Fibroblast of villous mesenchyme (primary cell): ENCODE measurements at regions not wholly inside any gene's neighbourhood (a gene's known extent, or its start where the extent isn't known, plus 50 kb on each side); places are given as distances from the start of the nearest gene placed in this dataset.

Source experiments
- DNase-seq: peaks from one replicate; pipeline ENCODE4 v3.0.0-alpha.2; 2010; ENCODE audit warnings: low read depth
- H3K4me3 ChIP-seq: 2 replicates; pipeline ENCODE4 v1.5.1; 2011; ENCODE audit warnings: low read depth, mild to moderate bottlenecking, low read length
- TF ChIP-seq, protein P1 (sequence below): IDR thresholded peaks from 2 replicates; pipeline ENCODE4 v1.5.1; 2012; ENCODE audit warnings: low read depth, mild to moderate bottlenecking, low read length; ENCODE audit not compliant: insufficient read depth

GRCh38 chr11:32279672-32280071 lies 155.7 kb downstream of the WT1 start:
- no peak overlapping the region for H3K4me3 ChIP-seq
- TF ChIP-seq, protein P1, sequence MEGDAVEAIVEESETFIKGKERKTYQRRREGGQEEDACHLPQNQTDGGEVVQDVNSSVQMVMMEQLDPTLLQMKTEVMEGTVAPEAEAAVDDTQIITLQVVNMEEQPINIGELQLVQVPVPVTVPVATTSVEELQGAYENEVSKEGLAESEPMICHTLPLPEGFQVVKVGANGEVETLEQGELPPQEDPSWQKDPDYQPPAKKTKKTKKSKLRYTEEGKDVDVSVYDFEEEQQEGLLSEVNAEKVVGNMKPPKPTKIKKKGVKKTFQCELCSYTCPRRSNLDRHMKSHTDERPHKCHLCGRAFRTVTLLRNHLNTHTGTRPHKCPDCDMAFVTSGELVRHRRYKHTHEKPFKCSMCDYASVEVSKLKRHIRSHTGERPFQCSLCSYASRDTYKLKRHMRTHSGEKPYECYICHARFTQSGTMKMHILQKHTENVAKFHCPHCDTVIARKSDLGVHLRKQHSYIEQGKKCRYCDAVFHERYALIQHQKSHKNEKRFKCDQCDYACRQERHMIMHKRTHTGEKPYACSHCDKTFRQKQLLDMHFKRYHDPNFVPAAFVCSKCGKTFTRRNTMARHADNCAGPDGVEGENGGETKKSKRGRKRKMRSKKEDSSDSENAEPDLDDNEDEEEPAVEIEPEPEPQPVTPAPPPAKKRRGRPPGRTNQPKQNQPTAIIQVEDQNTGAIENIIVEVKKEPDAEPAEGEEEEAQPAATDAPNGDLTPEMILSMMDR: peak; percentile 28
- no peak for DNase-seq

- no peak overlapping the region for H3K4me3 ChIP-seq
- TF ChIP-seq, protein P1: no peak
- DNase-seq: no peak
These were observed 155.0 kb downstream of the WT1 start for GRCh38 chr11:32280339-32280738.

DNA sequence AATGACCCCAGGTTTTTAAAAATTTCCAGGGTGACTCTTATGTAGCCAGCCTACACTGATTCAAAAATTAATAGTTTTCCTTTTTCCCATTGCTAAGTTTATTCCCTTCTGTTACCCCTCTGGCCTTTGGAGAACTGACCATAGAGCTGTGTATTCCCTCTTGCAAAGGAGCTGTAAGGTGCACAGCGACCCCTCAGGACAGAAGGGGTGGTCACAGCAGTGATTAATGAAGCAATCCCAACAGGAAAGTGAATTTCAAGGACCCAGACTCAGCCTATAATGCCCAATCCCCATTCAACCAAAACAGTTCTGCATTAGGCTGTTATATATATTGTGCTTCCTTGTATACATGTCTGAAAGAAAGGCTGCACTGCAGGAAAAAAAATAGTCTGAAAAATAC lies 147.1 kb downstream of the WT1 start:
- TF ChIP-seq, protein P1: no peak
- no peak for DNase-seq

DNA sequence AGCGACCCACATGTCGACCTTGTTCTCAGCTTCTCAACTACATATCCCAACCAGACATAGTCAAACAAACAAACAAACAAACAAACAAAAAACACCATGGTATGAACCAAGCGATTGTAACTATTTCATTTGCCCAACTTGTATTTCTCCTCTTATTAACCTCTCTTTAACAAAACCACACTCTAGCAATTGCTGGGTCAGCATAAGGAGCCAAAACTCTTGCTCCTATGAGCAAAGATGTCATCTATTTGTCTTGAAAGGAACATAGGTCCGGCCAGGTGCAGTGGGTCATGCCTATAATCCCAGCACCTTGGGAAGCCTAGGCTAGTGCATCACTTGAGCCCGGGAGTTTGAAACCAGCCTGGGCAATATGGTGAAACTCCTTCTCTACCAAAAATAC lies 145.6 kb downstream of the WT1 start:
- TF ChIP-seq, protein P1: no peak
- H3K4me3 ChIP-seq: no peak overlapping the region
- DNase-seq: no peak

More for the DNA sequence above, 147.1 kb downstream of the WT1 start:
- H3K4me3 ChIP-seq: no peak overlapping the region

DNA sequence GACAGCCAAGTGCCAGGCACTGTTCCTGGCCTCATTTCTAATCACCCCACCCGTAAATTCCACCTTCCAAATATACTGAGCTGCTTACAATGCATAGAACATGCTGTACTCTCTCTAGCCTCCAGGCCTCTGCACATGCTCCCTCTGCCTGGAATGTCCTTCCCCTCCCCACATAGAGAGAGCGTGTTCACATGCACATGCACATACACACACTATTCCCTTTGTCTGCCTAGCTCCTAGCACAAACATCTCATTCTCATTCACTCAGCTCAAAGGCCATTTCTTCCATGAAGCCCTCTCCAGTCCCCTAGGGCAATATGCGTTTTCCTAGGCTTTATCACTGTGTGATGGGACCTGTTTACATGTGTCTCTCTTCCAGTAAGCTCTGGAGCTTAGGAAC lies 144.6 kb downstream of the WT1 start:
- TF ChIP-seq, protein P1: no peak
- DNase-seq: no peak
- H3K4me3 ChIP-seq: no peak overlapping the region

- DNase-seq: peak; percentile 59
- TF ChIP-seq, protein P1: peak; percentile 34
- no peak overlapping the region for H3K4me3 ChIP-seq
These were observed 137.7 kb downstream of the WT1 start for GRCh38 chr11:32297611-32298011.

- DNase-seq: no peak
- TF ChIP-seq, protein P1: no peak
These were observed 132.5 kb downstream of the WT1 start for GRCh38 chr11:32302826-32303225.

More at GRCh38 chr11:32302826-32303225, 132.5 kb downstream of the WT1 start:
- H3K4me3 ChIP-seq: no peak overlapping the region
